H1 (cell line): ENCODE measurements at regions not wholly inside any gene's neighbourhood (a gene's known extent, or its start where the extent isn't known, plus 50 kb on each side); places are given as distances from the start of the nearest gene placed in this dataset.
A peak's percentile ranks its signal among the peaks of the same experiment; 100 is the strongest.

Experiments
- CTCF ChIA-PET: fragments of 300-600 bp; sonication (Branson Sonifier 250); formaldehyde crosslinking; loops from one replicate; lab custom pipeline; 2021; ENCODE audit not compliant: partially characterized antibody; lab: Charles Lee
- POLR2A ChIA-PET: fragments of 300-600 bp; sonication (Branson Sonifier 250); formaldehyde crosslinking; loops from one replicate; lab custom pipeline; 2021; ENCODE audit warnings: inconsistent platforms; ENCODE audit not compliant: partially characterized antibody; lab: Charles Lee
- DNase-seq, 2 experiments: peaks; one replicate each; pipeline versions ENCODE4 v3.0.0 to v3.0.0-alpha.2; 2010 to 2022; ENCODE audit warnings: low spot score in 2 of 2, low read depth in 1 of 2, mixed read lengths in 1 of 2
- FAIRE-seq: peaks from 2 replicates; lab custom pipeline; 2011; peaks lifted over from hg19 to GRCh38; lab: Jason Lieb, UNC
- H2AFZ ChIP-seq: 2 replicates; pipeline ENCODE4 v1.8.1; 2012; ENCODE audit warnings: low read length, inconsistent platforms
- H2AK5ac ChIP-seq: 2 replicates; pipeline ENCODE4 v1.6.1; 2013; ENCODE audit warnings: low read depth, low read length
- H2BK120ac ChIP-seq: replicated peaks from 2 replicates; pipeline ENCODE3; 2013; ENCODE audit warnings: low read depth, low read length, inconsistent platforms
- H2BK12ac ChIP-seq: 2 replicates; pipeline ENCODE4 v1.6.1; 2013; ENCODE audit warnings: low read depth, low read length
- H2BK15ac ChIP-seq: 2 replicates; pipeline ENCODE4 v1.6.1; 2013; ENCODE audit warnings: low read length
- H2BK20ac ChIP-seq: 2 replicates; pipeline ENCODE4 v1.6.1; 2013; ENCODE audit warnings: low read length
- H2BK5ac ChIP-seq: 2 replicates; pipeline ENCODE4 v1.6.1; 2013; ENCODE audit warnings: low read depth, low read length
- H3K14ac ChIP-seq: 2 replicates; pipeline ENCODE4 v1.6.1; 2013; ENCODE audit warnings: inconsistent platforms; ENCODE audit not compliant: insufficient read length
- H3K18ac ChIP-seq: 2 replicates; pipeline ENCODE4 v1.6.1; 2013; ENCODE audit warnings: low read length; ENCODE audit errors: extremely low read depth
- H3K23ac ChIP-seq: 2 replicates; pipeline ENCODE4 v1.6.1; 2013; ENCODE audit warnings: inconsistent platforms; ENCODE audit not compliant: insufficient read length
- H3K23me2 ChIP-seq: 2 replicates; pipeline ENCODE4 v1.6.1; 2013; ENCODE audit warnings: low read depth, low read length
- H3K27ac ChIP-seq: 2 replicates; pipeline ENCODE4 v1.6.1; 2011; ENCODE audit warnings: low read depth, low read length, inconsistent platforms
- H3K27me3 ChIP-seq, 4 experiments: replicated peaks in 1 of 4; 1 replicate in 1 of 4; 2 replicates in 3 of 4; pipeline versions ENCODE4 v1.6.1 to v1.8.1; 2011 to 2013; ENCODE audit warnings: low read length in 3 of 4, mild to moderate bottlenecking in 3 of 4, inconsistent platforms in 2 of 4, mixed read lengths in 2 of 4, moderate library complexity in 1 of 4; ENCODE audit not compliant: control insufficient read depth in 3 of 4, insufficient read depth in 3 of 4; ENCODE audit errors: extremely low read depth in 1 of 4
- H3K36me3 ChIP-seq, 4 experiments: 2 replicates each; pipeline versions ENCODE4 v1.6.1 to v1.8.1; 2011 to 2013; ENCODE audit warnings: mild to moderate bottlenecking in 4 of 4, low read length in 3 of 4, moderate library complexity in 2 of 4, control low read depth in 1 of 4, inconsistent platforms in 1 of 4; ENCODE audit not compliant: insufficient read depth in 4 of 4, control insufficient read depth in 2 of 4
- H3K4ac ChIP-seq: replicated peaks from 2 replicates; pipeline ENCODE3; 2013; ENCODE audit warnings: low read length, low read depth, mixed read lengths, inconsistent platforms; ENCODE audit not compliant: insufficient read length
- H3K4me1 ChIP-seq, 4 experiments: replicated peaks in 1 of 4; 1 replicate in 1 of 4; 2 replicates in 3 of 4; pipeline versions ENCODE4 v1.6.1 to v1.8.1; 2011 to 2013; ENCODE audit warnings: low read length in 3 of 4, inconsistent platforms in 2 of 4, mixed read lengths in 1 of 4; ENCODE audit not compliant: insufficient read depth in 4 of 4, control insufficient read depth in 3 of 4
- H3K4me2 ChIP-seq, 2 experiments: 2 replicates each; pipeline versions ENCODE4 v1.6.1 to v1.8.1; 2011 to 2013; ENCODE audit warnings: low read depth in 2 of 2, low read length in 2 of 2, control low read depth in 1 of 2, inconsistent platforms in 1 of 2, mild to moderate bottlenecking in 1 of 2; ENCODE audit not compliant: insufficient read depth in 1 of 2
- H3K4me3 ChIP-seq, 4 experiments: fragments of 200-600, 300-600 bp in 1 of 4; sonication (generic), shearing (Covaris generic), sonication (Bioruptor Twin) in 1 of 4; 2 replicates each; pipeline versions ENCODE4 v1.5.1 to v1.8.1; 2011 to 2016; ENCODE audit warnings: low read length in 4 of 4, low read depth in 3 of 4, control low read depth in 2 of 4, inconsistent platforms in 2 of 4, mild to moderate bottlenecking in 2 of 4, mixed read lengths in 1 of 4, moderate library complexity in 1 of 4; ENCODE audit not compliant: insufficient read depth in 2 of 4; ENCODE audit errors: extremely low read depth in 1 of 4
- H3K56ac ChIP-seq: replicated peaks from 2 replicates; pipeline ENCODE3; 2013; ENCODE audit warnings: low read depth, mild to moderate bottlenecking, mixed read lengths, low read length, inconsistent platforms; ENCODE audit not compliant: insufficient read length
- H3K79me1 ChIP-seq: 2 replicates; pipeline ENCODE4 v1.6.1; 2013; ENCODE audit warnings: low read depth, low read length, control low read depth
- H3K79me2 ChIP-seq, 2 experiments: 2 replicates each; pipeline versions ENCODE4 v1.6.1 to v1.8.1; 2012 to 2013; ENCODE audit warnings: low read length in 2 of 2, mild to moderate bottlenecking in 2 of 2, inconsistent platforms in 1 of 2; ENCODE audit not compliant: insufficient read depth in 2 of 2, control insufficient read depth in 1 of 2
- H3K9ac ChIP-seq, 4 experiments: replicated peaks in 1 of 4; 1 replicate in 1 of 4; 2 replicates in 3 of 4; pipeline versions ENCODE4 v1.6.1 to v1.8.1; 2011 to 2013; ENCODE audit warnings: low read depth in 3 of 4, low read length in 3 of 4, control low read depth in 2 of 4, mild to moderate bottlenecking in 2 of 4, moderate library complexity in 2 of 4, inconsistent platforms in 1 of 4; ENCODE audit errors: extremely low read depth in 1 of 4
- H3K9me3 ChIP-seq, 2 experiments: 2 replicates each; pipeline versions ENCODE4 v1.6.1 to v1.8.1; 2012 to 2013; ENCODE audit warnings: mild to moderate bottlenecking in 2 of 2, moderate library complexity in 2 of 2, control low read depth in 1 of 2, inconsistent platforms in 1 of 2, low read depth in 1 of 2, low read length in 1 of 2, mixed read lengths in 1 of 2; ENCODE audit not compliant: insufficient read depth in 2 of 2
- H4K20me1 ChIP-seq, 2 experiments: replicated peaks in 1 of 2; 2 replicates each; pipeline versions ENCODE3 to v1.8.1; 2011 to 2013; ENCODE audit warnings: inconsistent platforms in 2 of 2, low read length in 2 of 2, mild to moderate bottlenecking in 1 of 2; ENCODE audit not compliant: insufficient read depth in 2 of 2, control insufficient read depth in 1 of 2
- H4K5ac ChIP-seq: 2 replicates; pipeline ENCODE4 v1.6.1; 2013; ENCODE audit warnings: low read length, low read depth, mixed read lengths, inconsistent platforms; ENCODE audit not compliant: insufficient read length
- H4K8ac ChIP-seq: 2 replicates; pipeline ENCODE4 v1.8.0; 2013; ENCODE audit warnings: mild to moderate bottlenecking, moderate library complexity, low read length, inconsistent platforms; ENCODE audit not compliant: insufficient read depth; ENCODE audit errors: extremely low read depth
- H4K91ac ChIP-seq: replicated peaks from 2 replicates; pipeline ENCODE3; 2013; ENCODE audit warnings: low read length, mixed read lengths, inconsistent platforms; ENCODE audit not compliant: insufficient read length
- KDM1A ChIP-seq: fragments of 200-600, 300-600 bp; sonication (generic); IDR thresholded peaks from 2 replicates; pipeline ENCODE4 v1.7.1; 2016; ENCODE audit warnings: mild to moderate bottlenecking, low read length, borderline replicate concordance
- SP1 ChIP-seq: IDR thresholded peaks from 2 replicates; pipeline ENCODE4 v1.6.1; 2011; ENCODE audit warnings: low read depth, low read length
- WGBS, 2 experiments: shearing (Covaris generic) in 1 of 2; methylation state at CpG; one replicate each; pipeline versions ENCODE4 v1.1.6 to v1.1.7; 2013 to 2015; ENCODE audit warnings: low lambda C conversion rate in 2 of 2, mixed read lengths in 2 of 2, inconsistent platforms in 1 of 2, low coverage in 1 of 2, missing lambda C conversion rate in 1 of 2; ENCODE audit not compliant: insufficient replicate concordance in 2 of 2, insufficient coverage in 1 of 2, insufficient read length in 1 of 2; ENCODE audit errors: extremely low coverage in 1 of 2, missing lambda C conversion rate in 1 of 2; 5-methylcytosine and 5-hydroxymethylcytosine counted together

DNA sequence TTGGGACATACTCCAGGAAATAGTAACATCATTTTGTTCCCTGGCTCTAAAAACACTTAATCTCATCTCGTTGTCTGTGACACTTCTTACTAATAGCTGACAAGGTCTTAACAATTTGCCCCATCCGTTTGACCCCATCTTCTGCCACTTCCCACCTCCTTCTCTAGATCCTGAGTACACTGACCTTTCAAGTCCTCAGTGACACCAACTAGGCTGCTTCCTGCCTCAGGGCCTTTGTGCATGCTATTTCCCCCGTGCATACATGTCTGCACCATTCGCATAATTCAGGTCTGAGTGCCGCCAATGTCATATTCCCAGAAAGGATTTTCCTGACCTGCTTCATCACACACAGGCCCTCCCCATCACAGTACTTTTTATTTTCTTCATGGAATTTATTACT, 70.6 kb upstream of the CCND2 start:
- FAIRE-seq (no peak), DNase-seq (no peak)
- Histone ChIP-seq H3K9me3 (peaks cover 0 to 4% of the 10 kb centered on the region in 2 experiments; a peak in 1 of 4 replicates), H2AK5ac (peak overlapping the region; percentile 61; the same call in 1 of the 2 replicates), H3K4me2 (peak overlapping the region in 1 of 2 experiments; percentile 30; a peak in 3 of 4 replicates), H2BK5ac (peak overlapping the region; percentile 21; the same call in 1 of the 2 replicates), H3K23ac (no peak overlapping the region), H4K8ac (no peak overlapping the region), H2AFZ (no peak overlapping the region), H3K36me3 (no peaks in the 10 kb centered on the region), H4K5ac (no peak overlapping the region), H4K20me1 (no peaks in the 10 kb centered on the region), H3K18ac (0 out of 2 replicates have a peak overlapping the region, but pooled peaks have one; percentile 28), H3K4me1 (peaks cover 2 to 34% (median 24%) of the 10 kb centered on the region in 4 experiments; a peak in 6 of 7 replicates), H2BK12ac (peak overlapping the region; percentile 70; the same call in 1 of the 2 replicates), H2BK120ac (peak overlapping the region; percentile 60), H3K14ac (no peak overlapping the region), H2BK20ac (0 out of 2 replicates have a peak overlapping the region, but pooled peaks have one; percentile 63), H3K56ac (no peak overlapping the region), H3K9ac (no peak overlapping the region), H3K79me1 (no peaks in the 10 kb centered on the region), H3K27me3 (no peaks in the 10 kb centered on the region), H3K79me2 (no peaks in the 10 kb centered on the region), H3K4me3 (no peak overlapping the region), H3K4ac (no peak overlapping the region), H4K91ac (no peak overlapping the region), H2BK15ac (0 out of 2 replicates have a peak overlapping the region, but pooled peaks have one; percentile 78), H3K27ac (no peak overlapping the region), H3K23me2 (no peaks in the 10 kb centered on the region)
- WGBS, 2 experiments = 67% methylated on average over 5 of the region's 5 CpGs; no CpG with 5 or more reads in 1 of the 2 experiments
- ChIA-PET POLR2A (interaction anchor here (1.1 to 3.2 kb wide), 3 partner anchors 13 to 28 kb away, joined by 3 to 19 read pairs (median 15); no protein-coding TSS in a partner anchor), CTCF (interaction anchor here (0.8 to 1.7 kb wide), 3 partner anchors 10 to 69 kb away, joined by 3 to 7 read pairs (median 4); no protein-coding TSS in a partner anchor)
- TF ChIP-seq KDM1A = peak; percentile 90; the same call in 1 of the 2 replicates
- TF ChIP-seq SP1 = no peak
